ENCODE measurements at regions not wholly inside any gene's neighbourhood (a gene's known extent, or its start where the extent isn't known, plus 50 kb on each side); places are given as distances from the start of the nearest gene placed in this dataset.
"Not testable (repeated sequence)": the region's sequence is repeated elsewhere in the genome, so short reads cannot be mapped to it uniquely, and the experiment has no call there.

DNA sequence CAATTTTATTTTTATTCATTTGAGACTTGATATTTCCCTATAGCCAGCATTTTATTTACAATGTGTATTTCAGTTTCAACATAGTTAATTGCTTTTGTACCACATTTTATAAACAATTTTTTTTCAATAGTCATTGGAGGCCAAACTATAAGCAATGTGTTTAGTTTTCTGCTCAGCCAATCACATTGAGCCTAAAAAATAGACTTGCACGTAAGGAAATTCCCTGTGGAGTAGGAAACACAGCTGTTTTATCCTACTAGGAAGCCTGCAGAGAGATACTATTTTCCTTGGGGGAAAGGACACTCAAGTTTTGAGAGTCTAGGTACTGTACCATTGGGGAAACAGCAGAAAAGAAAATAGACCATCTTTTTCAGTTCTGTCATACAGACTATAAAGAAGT is 410.2 kb upstream of the GOT2 start:
- no peak for TF ChIP-seq POLR2A (IDR thresholded peaks at IDR 0.05; ENCODE audit: low read length)
- TF ChIP-seq GATA1 (IDR thresholded peaks at IDR 0.05; ENCODE audit: low read depth, low read length), result no peak
- no peak for DNase-seq

DNA sequence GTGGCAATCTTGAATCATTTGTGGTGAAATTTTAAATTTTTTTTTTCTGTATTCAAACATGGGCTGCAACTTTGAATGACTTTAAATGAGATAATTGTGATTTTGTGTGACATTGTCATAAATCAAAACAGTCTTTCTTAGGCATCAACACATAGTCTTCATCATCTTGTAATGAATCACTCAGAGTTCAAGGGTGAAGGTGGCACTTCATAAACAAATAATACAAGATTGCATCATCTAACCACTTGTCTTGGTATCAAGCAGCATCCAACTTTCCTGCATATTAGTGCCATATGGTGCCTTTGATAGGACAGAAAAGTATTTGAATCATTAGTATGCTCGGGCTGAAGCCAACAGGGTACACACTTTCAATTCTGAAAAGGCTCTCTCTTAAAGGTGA is 392.4 kb upstream of the GOT2 start:
- DNase-seq, result no peak
- no peak for TF ChIP-seq GATA1 (IDR thresholded peaks at IDR 0.05; ENCODE audit: low read depth, low read length)
- TF ChIP-seq POLR2A (IDR thresholded peaks at IDR 0.05; ENCODE audit: low read length), result no peak

DNA sequence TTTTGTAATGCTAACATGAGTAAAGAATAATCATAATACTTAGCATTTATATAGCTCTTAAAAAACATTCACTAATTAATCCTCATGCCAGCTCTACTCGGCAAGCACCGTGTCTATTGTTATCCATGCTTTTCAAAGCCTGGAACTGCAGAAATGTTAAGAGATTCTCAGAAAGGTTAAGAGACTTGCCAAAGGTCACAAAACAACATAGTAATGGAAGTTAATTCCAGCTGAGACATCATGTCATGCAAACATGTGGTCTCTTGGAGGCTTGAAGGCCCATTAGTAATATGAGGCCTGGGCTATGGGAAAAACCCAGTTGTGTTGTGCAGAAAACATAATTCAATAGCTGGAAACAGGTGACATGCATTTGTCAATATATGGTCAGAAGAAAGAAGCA is 389.9 kb upstream of the GOT2 start:
- TF ChIP-seq GATA1 (IDR thresholded peaks at IDR 0.05; ENCODE audit: low read depth, low read length), result no peak
- no peak for TF ChIP-seq POLR2A (IDR thresholded peaks at IDR 0.05; ENCODE audit: low read length)
- DNase-seq, result no peak

DNA sequence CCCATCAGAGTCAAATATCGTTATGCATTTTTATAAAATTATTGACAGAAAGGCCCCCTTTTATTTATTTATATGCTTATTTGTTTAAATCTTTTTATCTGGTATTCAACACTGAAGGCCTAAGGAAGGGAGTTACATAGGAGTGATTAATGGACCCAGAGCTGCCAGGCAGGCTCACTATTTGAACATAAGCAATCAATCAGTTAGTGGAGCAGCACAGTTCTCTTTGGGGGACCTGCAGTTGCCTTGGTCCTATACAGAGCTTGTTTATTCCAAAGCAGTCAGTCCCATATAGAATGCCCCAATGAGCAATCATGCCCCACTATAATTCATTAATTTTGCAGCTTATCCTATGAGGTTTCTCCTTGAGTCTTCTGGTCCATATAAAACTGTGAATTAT is 389.4 kb upstream of the GOT2 start:
- no peak for DNase-seq
- TF ChIP-seq GATA1 (IDR thresholded peaks at IDR 0.05; ENCODE audit: low read depth, low read length) (no peak), POLR2A (IDR thresholded peaks at IDR 0.05; ENCODE audit: low read length) (no peak)

DNA sequence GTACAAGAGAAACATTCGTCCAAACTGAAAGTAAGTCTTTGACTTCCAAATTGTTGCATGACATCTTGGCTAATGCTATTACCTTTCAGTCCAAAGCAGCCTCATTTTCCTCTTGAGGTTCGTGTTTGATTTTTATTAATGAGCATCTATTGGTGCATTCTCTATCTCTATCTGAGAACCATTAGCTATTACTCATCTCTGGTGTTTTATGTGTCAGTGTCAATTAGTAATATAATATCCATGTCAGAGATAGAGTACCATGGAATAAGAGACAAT is 388.1 kb upstream of the GOT2 start:
- no peak for DNase-seq
- TF ChIP-seq GATA1 (IDR thresholded peaks at IDR 0.05; ENCODE audit: low read depth, low read length) (no peak), POLR2A (IDR thresholded peaks at IDR 0.05; ENCODE audit: low read length) (no peak)

DNA sequence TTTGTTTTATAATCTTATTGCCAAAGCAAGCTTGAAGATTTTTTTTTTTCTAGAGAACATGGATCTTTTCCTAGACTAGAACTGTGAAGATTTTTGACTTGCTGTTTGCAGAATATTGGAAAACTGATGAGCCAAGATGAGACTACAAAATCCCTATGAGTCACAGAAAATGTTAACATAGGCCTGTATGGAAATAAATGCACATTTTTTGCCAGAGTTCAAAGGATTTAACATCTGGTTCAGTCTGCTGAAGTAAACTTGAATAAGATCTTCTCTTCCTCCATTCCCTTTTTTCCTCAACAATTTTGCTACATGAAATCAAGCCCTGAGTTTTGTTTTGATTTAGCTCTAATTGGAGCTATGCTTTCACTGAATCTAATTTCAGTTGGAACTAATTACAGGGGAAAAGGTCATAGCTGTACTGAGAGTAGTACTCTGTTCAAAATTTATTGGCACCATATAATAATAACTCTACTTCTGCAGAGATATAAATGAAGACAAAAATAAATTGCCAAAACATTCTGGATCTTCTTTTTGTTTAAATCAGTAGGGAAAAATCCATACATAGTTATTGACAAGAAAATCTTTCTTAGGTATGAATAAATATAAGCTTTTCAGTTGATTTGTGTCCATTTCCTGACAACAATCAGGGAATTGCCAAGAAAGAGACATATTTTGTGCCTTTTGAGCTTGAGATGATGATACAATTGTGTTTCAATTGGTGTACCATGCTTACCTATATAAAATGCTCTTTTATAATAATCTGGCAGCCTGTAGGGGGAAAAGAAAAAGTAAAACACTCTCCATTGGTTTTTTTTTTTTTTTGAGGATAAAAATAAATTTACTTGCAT is 387.5 kb upstream of the GOT2 start:
- TF ChIP-seq POLR2A (IDR thresholded peaks at IDR 0.05; ENCODE audit: low read length), result no peak
- no peak for TF ChIP-seq GATA1 (IDR thresholded peaks at IDR 0.05; ENCODE audit: low read depth, low read length)
- no peak for DNase-seq

DNA sequence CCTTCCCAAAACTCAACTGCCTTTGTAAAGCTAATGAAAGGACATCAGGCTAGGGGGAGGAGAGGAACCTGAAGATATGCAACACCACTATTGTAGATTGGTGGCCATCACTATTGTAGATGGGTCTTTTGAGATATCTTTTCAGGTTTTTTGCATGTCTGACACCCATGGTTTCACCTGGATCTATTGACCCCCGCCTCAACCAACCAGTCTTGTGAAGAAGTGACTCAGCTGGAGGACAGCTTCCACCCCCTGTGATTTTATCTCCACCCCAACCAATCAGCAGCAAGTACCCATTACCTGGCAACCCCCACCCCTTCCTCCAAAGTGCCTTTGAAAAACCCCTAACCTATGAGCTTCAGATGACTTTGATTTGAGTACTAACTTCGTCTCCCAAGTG is 382.6 kb upstream of the GOT2 start:
- DNase-seq, result no peak
- no peak for TF ChIP-seq POLR2A (IDR thresholded peaks at IDR 0.05; ENCODE audit: low read length)
- TF ChIP-seq GATA1 (IDR thresholded peaks at IDR 0.05; ENCODE audit: low read depth, low read length), result no peak

DNA sequence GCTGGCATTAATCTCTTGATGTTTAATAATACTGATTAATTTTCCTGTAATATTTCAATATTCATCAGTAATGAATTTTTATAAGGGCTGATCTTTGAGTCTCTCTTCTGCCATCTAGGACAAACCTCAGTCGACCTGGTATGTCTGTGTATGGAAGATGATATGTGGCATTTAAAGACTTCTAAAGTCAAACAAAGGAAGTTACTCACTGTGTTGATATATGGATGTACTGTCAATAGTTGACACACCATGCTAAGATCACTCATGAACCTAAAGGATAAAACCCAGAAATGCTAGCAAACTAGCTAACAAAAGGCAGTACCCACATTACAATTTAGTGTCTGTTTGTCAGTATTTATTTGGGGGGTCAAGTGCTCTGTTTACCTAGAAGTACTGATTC is 380.7 kb upstream of the GOT2 start:
- TF ChIP-seq GATA1 (IDR thresholded peaks at IDR 0.05; ENCODE audit: low read depth, low read length), result no peak
- no peak for TF ChIP-seq POLR2A (IDR thresholded peaks at IDR 0.05; ENCODE audit: low read length)
- no peak for DNase-seq

DNA sequence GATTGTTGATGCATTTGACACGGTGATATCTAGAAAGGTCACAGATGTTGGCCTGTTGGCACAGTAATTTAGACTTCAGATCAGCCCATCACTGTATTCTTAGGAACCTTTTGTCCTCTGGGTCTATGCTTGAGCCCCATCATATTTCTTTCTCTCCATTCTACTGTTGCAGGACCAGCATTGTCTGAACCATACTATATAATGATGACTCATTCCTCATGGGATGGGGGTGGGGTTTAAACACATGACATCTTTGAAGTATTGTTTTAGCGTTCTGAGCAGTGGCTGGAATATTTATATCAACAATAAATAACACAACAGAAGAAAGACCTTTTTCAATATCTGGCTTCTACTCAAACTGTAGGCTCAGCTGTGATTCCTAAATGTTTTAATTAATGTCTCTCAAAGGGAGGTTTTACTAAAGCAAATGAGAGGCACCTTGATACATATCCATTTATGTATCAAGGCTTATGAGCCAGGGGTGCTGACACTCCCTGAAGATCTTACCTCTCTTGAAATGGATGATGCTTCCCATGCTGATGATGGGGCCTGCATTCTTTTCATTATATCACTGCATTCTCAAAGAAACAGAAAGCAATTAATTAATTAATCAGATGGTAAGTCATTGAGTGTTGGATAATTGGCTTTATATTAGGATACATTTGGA is 379.0 kb upstream of the GOT2 start:
- DNase-seq, result no peak
- TF ChIP-seq GATA1 (IDR thresholded peaks at IDR 0.05; ENCODE audit: low read depth, low read length) (no peak), POLR2A (IDR thresholded peaks at IDR 0.05; ENCODE audit: low read length) (no peak)

DNA sequence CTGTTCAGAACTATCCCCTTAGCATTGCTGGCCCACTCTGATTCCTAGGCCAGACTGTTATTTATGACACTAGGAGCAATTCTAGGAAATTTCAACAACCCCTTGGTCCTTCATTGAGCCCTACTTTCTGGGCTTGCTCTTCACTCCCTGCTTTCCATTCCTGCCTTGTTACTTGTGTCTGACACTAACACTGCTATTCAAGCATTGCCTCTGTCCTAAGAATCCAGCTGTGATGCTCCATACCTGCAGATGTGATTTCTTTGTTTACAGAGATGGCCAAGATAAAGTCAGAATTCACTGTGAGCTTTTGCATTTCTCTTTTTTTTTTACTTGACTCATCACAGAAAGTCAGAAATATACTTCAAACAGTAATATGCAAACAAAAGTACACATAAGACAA is 377.2 kb upstream of the GOT2 start:
- TF ChIP-seq GATA1 (IDR thresholded peaks at IDR 0.05; ENCODE audit: low read depth, low read length), result no peak
- no peak for TF ChIP-seq POLR2A (IDR thresholded peaks at IDR 0.05; ENCODE audit: low read length)
- DNase-seq, result no peak

DNA sequence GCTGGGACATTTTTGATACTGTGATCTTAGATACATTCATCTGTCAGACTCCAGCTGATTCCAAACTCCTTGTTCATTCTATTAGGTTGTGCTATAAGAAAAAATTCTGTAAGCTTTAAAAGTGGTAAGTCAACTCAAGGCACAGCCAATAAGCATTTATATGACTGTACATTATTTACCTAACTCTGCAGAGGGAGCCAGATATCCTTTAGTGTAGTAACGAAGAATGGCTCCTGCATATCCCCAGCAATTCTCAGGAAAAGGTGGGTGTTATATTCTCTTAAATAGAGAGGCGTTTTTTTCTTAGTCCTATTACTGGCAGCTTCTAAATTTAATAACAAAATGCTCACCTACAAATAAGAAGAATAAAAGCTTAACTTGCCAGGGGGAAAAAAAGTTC is 374.3 kb upstream of the GOT2 start:
- DNase-seq, result no peak
- no peak for TF ChIP-seq POLR2A (IDR thresholded peaks at IDR 0.05; ENCODE audit: low read length)
- TF ChIP-seq GATA1 (IDR thresholded peaks at IDR 0.05; ENCODE audit: low read depth, low read length), result no peak

DNA sequence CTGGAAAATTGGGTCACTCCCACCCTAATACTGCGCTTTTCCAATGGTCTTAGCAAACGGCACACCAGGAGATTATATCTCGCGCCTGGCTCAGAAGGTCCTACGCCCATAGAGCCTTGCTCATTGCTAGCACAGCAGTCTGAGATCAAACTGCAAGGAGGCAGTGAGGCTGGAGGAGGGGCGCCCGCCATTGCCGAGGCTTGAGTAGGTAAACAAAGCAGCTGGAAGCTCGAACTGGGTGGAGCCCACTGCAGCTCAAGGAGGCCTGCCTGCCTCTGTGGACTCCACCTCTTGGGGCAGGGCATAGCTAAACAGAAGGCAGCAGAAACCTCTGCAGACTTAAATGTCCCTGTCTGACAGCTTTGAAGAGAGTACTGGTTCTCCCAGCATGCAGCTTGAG is 362.6 kb upstream of the GOT2 start:
- DNase-seq, result not testable (repeated sequence)

DNA sequence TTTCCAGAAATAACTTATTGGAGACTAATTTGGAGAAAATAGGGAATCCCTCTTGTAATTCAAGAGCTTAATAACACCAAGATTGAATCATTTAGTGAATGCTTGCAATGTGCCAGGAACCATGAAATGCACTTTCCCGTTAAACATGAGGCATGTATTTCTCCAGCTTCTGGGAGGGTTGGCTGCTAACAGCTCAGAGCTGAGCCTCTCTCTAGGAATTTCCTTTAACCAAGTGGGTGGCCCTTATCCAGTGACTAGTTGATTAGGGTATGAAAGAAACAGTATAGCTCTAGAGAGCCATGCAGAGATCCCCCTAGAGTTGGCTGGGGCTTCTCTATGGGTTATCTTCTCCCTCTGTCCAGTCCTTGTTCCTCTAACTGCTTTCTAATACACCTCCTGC is 356.4 kb upstream of the GOT2 start:
- TF ChIP-seq POLR2A (IDR thresholded peaks at IDR 0.05; ENCODE audit: low read length) (no peak), GATA1 (IDR thresholded peaks at IDR 0.05; ENCODE audit: low read depth, low read length) (no peak)
- no peak for DNase-seq

DNA sequence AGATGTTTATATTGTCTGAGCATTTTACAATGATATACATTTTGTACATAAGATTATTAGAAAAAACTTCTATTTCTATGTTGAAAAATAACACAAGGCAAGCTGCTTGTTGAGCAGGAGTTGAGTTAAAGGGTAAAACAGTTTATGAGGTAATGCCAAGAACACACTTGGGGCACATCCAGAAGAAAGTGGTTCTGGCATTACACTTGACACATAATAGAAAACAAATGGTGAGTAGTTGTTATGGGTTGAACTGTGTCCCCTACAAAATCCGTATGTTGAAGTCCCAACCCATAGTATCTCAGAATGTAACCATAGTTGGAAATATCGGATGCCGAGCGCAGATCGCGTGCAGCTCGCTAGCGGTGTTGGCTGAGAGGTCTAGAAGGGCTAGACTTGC is 354.3 kb upstream of the GOT2 start:
- TF ChIP-seq POLR2A (IDR thresholded peaks at IDR 0.05; ENCODE audit: low read length) (no peak), GATA1 (IDR thresholded peaks at IDR 0.05; ENCODE audit: low read depth, low read length) (no peak)
- DNase-seq, result no peak

DNA sequence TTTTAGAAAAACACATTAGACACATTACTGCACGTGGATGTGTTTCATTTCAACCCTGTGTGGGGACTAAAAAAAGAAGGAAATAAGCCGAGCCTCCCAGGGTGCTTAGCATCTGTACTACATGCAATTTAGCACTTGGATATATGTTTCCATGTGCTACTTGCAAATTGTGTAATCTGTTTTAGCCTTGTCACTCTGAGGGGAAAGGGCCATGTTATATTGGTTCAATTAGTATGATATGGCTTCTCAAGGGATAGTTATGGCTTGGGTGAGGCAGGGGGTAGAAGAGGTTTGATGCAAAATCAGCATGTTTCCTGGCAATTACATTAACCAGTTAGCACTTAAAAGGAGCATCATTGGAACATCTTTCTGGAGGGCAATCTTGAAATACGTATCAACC is 353.5 kb upstream of the GOT2 start:
- no peak for DNase-seq
- TF ChIP-seq POLR2A (IDR thresholded peaks at IDR 0.05; ENCODE audit: low read length), result no peak
